K562 (cell line): ENCODE measurements at regions not wholly inside any gene's neighbourhood (a gene's known extent, or its start where the extent isn't known, plus 50 kb on each side); places are given as distances from the start of the nearest gene placed in this dataset.
"Not testable (repeated sequence)": the region's sequence is repeated elsewhere in the genome, so short reads cannot be mapped to it uniquely, and the experiment has no call there.

Experiments
- ATAC-seq: fragments of 200-7000 bp; cut with Tn5 transposase; 3 replicates; pipeline ENCODE4 v1.9.1; 2020; ENCODE audit warnings: moderate library complexity
- BruUV-seq: library from RNA; stranded (reverse); fragments of 400-500 nt; replicated peaks from 2 replicates; lab custom pipeline; 2021; lab: Mats Ljungman, UMichigan
- CTCF ChIA-PET: fragments of 300-600 bp; formaldehyde crosslinking; extraction: SDS; loops from one replicate; lab custom pipeline; 2021; ENCODE audit warnings: low intra/inter-chr PET ratio; lab: Yijun Ruan, JAX
- POLR2A ChIA-PET: fragments of 300-600, 350-650 bp; sonication (Branson Sonifier 250); formaldehyde crosslinking; extraction: SDS; loops from one replicate; lab custom pipeline; 2021; ENCODE audit warnings: antibody characterized with exemption, inconsistent platforms; lab: Yijun Ruan, JAX
- DNase-seq, 4 experiments: peaks; one replicate each; pipeline versions ENCODE4 v3.0.0 to v3.0.0-alpha.2; 2011 to 2018; ENCODE audit warnings: low spot score in 3 of 4, mixed read lengths in 3 of 4; ENCODE audit errors: extremely low read depth in 1 of 4
- FAIRE-seq: peaks from 2 replicates; lab custom pipeline; 2011; peaks lifted over from hg19 to GRCh38; lab: Jason Lieb, UNC
- H2AFZ ChIP-seq: 2 replicates; pipeline ENCODE4 v1.6.0; 2011; ENCODE audit warnings: low read depth, low read length, control low read depth, inconsistent platforms
- H3K27ac ChIP-seq: fragments of 200-600 bp; 3 replicates; pipeline ENCODE4 v1.8.0; 2011; ENCODE audit warnings: low read depth, mild to moderate bottlenecking, control low read depth, inconsistent platforms, low read length, moderate library complexity, mixed read lengths; ENCODE audit errors: extremely low read depth
- H3K27me3 ChIP-seq, 2 experiments: fragments of 300-600 bp in 1 of 2; 2 replicates in 1 of 2; 3 replicates in 1 of 2; pipeline versions ENCODE4 v1.6.0 to v1.8.0; 2011; ENCODE audit warnings: inconsistent platforms in 2 of 2, low read length in 2 of 2, mild to moderate bottlenecking in 1 of 2, mixed read lengths in 1 of 2, moderate library complexity in 1 of 2; ENCODE audit not compliant: control insufficient read depth in 2 of 2, insufficient read depth in 2 of 2
- H3K36me3 ChIP-seq: fragments of 300-600 bp; 3 replicates; pipeline ENCODE4 v1.8.0; 2011; ENCODE audit warnings: mild to moderate bottlenecking, low read length, inconsistent platforms; ENCODE audit not compliant: control insufficient read depth, insufficient read depth
- H3K4me1 ChIP-seq, 2 experiments: fragments of 200-600 bp in 1 of 2; replicated peaks in 1 of 2; 2 replicates in 1 of 2; 3 replicates in 1 of 2; pipeline versions ENCODE4 v1.5.1 to v1.8.0; 2011; ENCODE audit warnings: inconsistent platforms in 2 of 2, low read length in 2 of 2, mild to moderate bottlenecking in 1 of 2, mixed read lengths in 1 of 2, moderate library complexity in 1 of 2; ENCODE audit not compliant: control insufficient read depth in 2 of 2, insufficient read depth in 2 of 2
- H3K4me2 ChIP-seq: 2 replicates; pipeline ENCODE4 v1.6.1; 2011; ENCODE audit warnings: low read length, control low read depth, inconsistent platforms, mixed read lengths; ENCODE audit not compliant: insufficient read depth
- H3K4me3 ChIP-seq: fragments of 200-600 bp; sonication (generic), shearing (Covaris generic); 2 replicates; pipeline ENCODE4 v1.5.1; 2016; ENCODE audit warnings: control low read depth, inconsistent platforms
- H3K79me2 ChIP-seq: fragments of 200-600 bp; 3 replicates; pipeline ENCODE4 v1.8.0; 2011; ENCODE audit warnings: low read length, inconsistent platforms; ENCODE audit not compliant: control insufficient read depth, insufficient read depth
- H3K9ac ChIP-seq, 2 experiments: 2 replicates each; pipeline versions ENCODE4 v1.6.0 to v1.6.1; 2011; ENCODE audit warnings: low read depth in 2 of 2, low read length in 2 of 2, control low read depth in 1 of 2, inconsistent platforms in 1 of 2, mild to moderate bottlenecking in 1 of 2, mixed read lengths in 1 of 2; ENCODE audit not compliant: insufficient read depth in 1 of 2
- H3K9me1 ChIP-seq: one replicate; pipeline ENCODE4 v1.6.0; 2011; ENCODE audit warnings: inconsistent platforms, mild to moderate bottlenecking, low read length, moderate library complexity; ENCODE audit not compliant: control insufficient read depth, insufficient read depth
- H3K9me3 ChIP-seq: replicated peaks from 2 replicates; pipeline ENCODE4 v1.5.1; 2011; ENCODE audit warnings: low read depth, low read length, inconsistent platforms; ENCODE audit not compliant: control insufficient read depth, insufficient read depth
- H4K20me1 ChIP-seq: replicated peaks from 2 replicates; pipeline ENCODE4 v1.6.1; 2011; ENCODE audit warnings: low read length, inconsistent platforms, mixed read lengths; ENCODE audit not compliant: control insufficient read depth, insufficient read depth
- ARID2 ChIP-seq: fragments of 450-650 bp; IDR thresholded peaks from 2 replicates; pipeline ENCODE4 v1.6.1; 2017; ENCODE audit warnings: antibody characterized with exemption, mild to moderate bottlenecking
- CTCF ChIP-seq, 3 experiments: IDR thresholded peaks in 2 of 3; conservative IDR thresholded peaks in 1 of 3; 2 replicates each; pipeline ENCODE4 v1.5.1; 2011 to 2012; ENCODE audit warnings: low read length in 3 of 3, mild to moderate bottlenecking in 3 of 3, control low read depth in 2 of 3, improper control_type of control experiment in 1 of 3, inconsistent platforms in 1 of 3, low read depth in 1 of 3, mixed read lengths in 1 of 3, moderate library complexity in 1 of 3; ENCODE audit not compliant: insufficient read depth in 2 of 3
- EGR1 ChIP-seq: fragments of 450-650 bp; conservative IDR thresholded peaks from 2 replicates; pipeline ENCODE4 v1.6.1; 2017; ENCODE audit warnings: mild to moderate bottlenecking
- HEY1 ChIP-seq: fragments of 250-450 bp; sonication (Bioruptor Pico); IDR thresholded peaks from 2 replicates; pipeline ENCODE4 v1.5.0; 2020; ENCODE audit warnings: mild to moderate bottlenecking, moderate library complexity, borderline replicate concordance
- KAT2B ChIP-seq: IDR thresholded peaks from one replicate; pipeline ENCODE4 v1.6.1; 2012; ENCODE audit warnings: low read depth, mild to moderate bottlenecking, control low read depth, inconsistent platforms, low read length, moderate library complexity
- NCOA6 ChIP-seq: fragments of 450-650 bp; IDR thresholded peaks from 2 replicates; pipeline ENCODE4 v1.6.1; 2017; ENCODE audit warnings: mild to moderate bottlenecking
- NRF1 ChIP-seq, 2 experiments: fragments of 450-650 bp; IDR thresholded peaks in 1 of 2; conservative IDR thresholded peaks in 1 of 2; 2 replicates each; pipeline ENCODE4 v1.6.1; 2014; ENCODE audit warnings: mild to moderate bottlenecking in 2 of 2
- RAD21 ChIP-seq, 2 experiments: fragments of 250-450 bp in 1 of 2; fragments of 450-650 bp in 1 of 2; sonication (Bioruptor Pico) in 1 of 2; formaldehyde crosslinking in 1 of 2; IDR thresholded peaks in 1 of 2; conservative IDR thresholded peaks in 1 of 2; 2 replicates each; pipeline versions ENCODE4 v1.4.0 to v1.8.0; 2020 to 2022; ENCODE audit warnings: mild to moderate bottlenecking in 2 of 2, moderate library complexity in 1 of 2
- RBM22 ChIP-seq: fragments of 200-400 bp; formaldehyde crosslinking; IDR thresholded peaks from 2 replicates; pipeline ENCODE4 v1.6.1; 2018; ENCODE audit warnings: low read length, low read depth; ENCODE audit not compliant: poor library complexity, severe bottlenecking
- WHSC1 ChIP-seq: IDR thresholded peaks from one replicate; pipeline ENCODE4 v1.6.1; 2012; ENCODE audit warnings: low read length, control low read depth, inconsistent platforms
- ZNF57 ChIP-seq: fragments of 450-650 bp; formaldehyde crosslinking; IDR thresholded peaks from 2 replicates; pipeline ENCODE4 v1.4.0; 2020; ENCODE audit warnings: mild to moderate bottlenecking, moderate library complexity
- WGBS: fragments of 100-300 bp; shearing (Covaris generic); methylation state at CpG from one replicate; pipeline ENCODE4 v1.1.6; 2016; ENCODE audit warnings: low coverage, mixed read lengths; ENCODE audit not compliant: insufficient coverage; ENCODE audit errors: missing lambda C conversion rate; 5-methylcytosine and 5-hydroxymethylcytosine counted together
- in situ Hi-C: fragments of 300-500 bp; cut with MboI; formaldehyde crosslinking; loops from 4 replicates; pipeline ENCODE4 v1.15.0; 2018; ENCODE audit warnings: inconsistent platforms, mixed read lengths
- intact Hi-C: fragments of 100-400 bp; cut with micrococcal nuclease; formaldehyde crosslinking; loops from 2 replicates; pipeline ENCODE4 v1.14.2; 2022

- H3K9me3 ChIP-seq, FAIRE-seq, H3K4me1 ChIP-seq, H3K9me1 ChIP-seq, H2AFZ ChIP-seq, H3K4me3 ChIP-seq, CTCF ChIA-PET, H3K27me3 ChIP-seq, ATAC-seq, H4K20me1 ChIP-seq, DNase-seq, BruUV-seq, POLR2A ChIA-PET, H3K9ac ChIP-seq, H3K4me2 ChIP-seq, H3K36me3 ChIP-seq, in situ Hi-C loops, H3K79me2 ChIP-seq, H3K27ac ChIP-seq: not testable (repeated sequence)
- 0% methylated on average over 2 of the region's 3 CpGs for WGBS
- intact Hi-C loops, result loop anchor here (5.0 kb wide), 1 partner anchor 119 kb away; no protein-coding TSS in a partner anchor
These were observed 147.9 kb downstream of the MSL3 start for GRCh38 chrX:11905933-11906332.

- POLR2A ChIA-PET, result no interaction called here
- intact Hi-C loops (loop anchor here (5.0 kb wide), 1 partner anchor 121 kb away; no protein-coding TSS in a partner anchor), in situ Hi-C loops (no loop called here)
- Histone ChIP-seq H3K36me3 (no peaks in the 10 kb centered on the region), H3K79me2 (no peaks in the 10 kb centered on the region), H3K4me3 (no peak overlapping the region), H3K4me2 (no peak overlapping the region), H3K9me1 (no peaks in the 10 kb centered on the region), H3K4me1 (no peaks in the 10 kb centered on the region), H4K20me1 (no peaks in the 10 kb centered on the region), H3K9me3 (no peaks in the 10 kb centered on the region), H2AFZ (no peak overlapping the region), H3K9ac (no peak overlapping the region), H3K27ac (no peak overlapping the region), H3K27me3 (no peaks in the 10 kb centered on the region)
- FAIRE-seq (no peak), ATAC-seq (peak; percentile 83), DNase-seq (peak in 3 of 4 experiments; percentile 3 to 14 (median 9))
- WGBS, result 0% methylated on average over 2 of the region's 2 CpGs
- CTCF ChIA-PET, result no interaction called here
- no TSS peak for BruUV-seq
- TF ChIP-seq EGR1, result 0 out of 2 replicates have a peak, but pooled peaks have one; percentile 15
- no peak for TF ChIP-seq WHSC1
- no peak for TF ChIP-seq NCOA6
- peak in 1 of 2 experiments; percentile 33; a peak in 1 of 4 replicates for TF ChIP-seq RAD21 (CRISPR knock-in tag; conservative IDR thresholded peaks at IDR 0.05 in 1 of 2, IDR thresholded peaks at IDR 0.05 in 1 of 2)
- TF ChIP-seq CTCF (IDR thresholded peaks at IDR 0.05 in 2 of 3, conservative IDR thresholded peaks at IDR 0.05 in 1 of 3; ENCODE audit: insufficient read depth in 2 of 3, low read depth in 1 of 3, low read length in 3 of 3), result peak; percentile 32 to 42 (median 35); a peak in 4 of 6 replicates
- TF ChIP-seq RBM22, result no peak
- TF ChIP-seq HEY1 (CRISPR knock-in tag), result no peak
- no peak for TF ChIP-seq ARID2
- TF ChIP-seq ZNF57 (CRISPR knock-in tag), result no peak
- no peak for TF ChIP-seq KAT2B
- no peak for TF ChIP-seq NRF1 (conservative IDR thresholded peaks at IDR 0.05 in 1 of 2, IDR thresholded peaks at IDR 0.05 in 1 of 2)
These were observed 150.3 kb downstream of the MSL3 start for GRCh38 chrX:11908371-11908770.
